ENCODE measurements at regions not wholly inside any gene's neighbourhood (a gene's known extent, or its start where the extent isn't known, plus 50 kb on each side); places are given as distances from the start of the nearest gene placed in this dataset.

- H3K79me2 ChIP-seq (ENCODE audit: control insufficient read depth, insufficient read depth, low read length): no peaks in the 10 kb centered on the region
- dilution Hi-C loops (cut with MboI; ENCODE audit: extremely low pct_ligation_motif_present, low sequenced_read_pairs): no loop called here
- no peak overlapping the region for H3K4me2 ChIP-seq (ENCODE audit: insufficient read depth, low read length)
- intact Hi-C loops (cut with micrococcal nuclease): no loop called here
- no peak overlapping the region for H3K4me3 ChIP-seq (replicated peaks in 1 of 3; ENCODE audit: insufficient read depth in 1 of 3, low read depth in 1 of 3, low read length in 3 of 3)
- POLR2A ChIA-PET: no interaction called here
- no TSS peak for BruUV-seq (replicated peaks)
- H3K27ac ChIP-seq (ENCODE audit: insufficient read depth, low read depth, low read length): no peak overlapping the region
- no peak for FAIRE-seq
- H4K20me1 ChIP-seq (replicated peaks; ENCODE audit: control insufficient read depth, extremely low read depth, insufficient read depth, low read length): no peaks in the 10 kb centered on the region
- no peaks in the 10 kb centered on the region for H3K9me3 ChIP-seq (replicated peaks; ENCODE audit: control insufficient read depth, insufficient read depth, low read length)
- no peaks in the 10 kb centered on the region for H3K9me1 ChIP-seq (replicated peaks; ENCODE audit: control insufficient read depth, extremely low read depth, insufficient read depth, low read length)
- H3K27me3 ChIP-seq (ENCODE audit: control insufficient read depth in 2 of 2, insufficient read depth in 2 of 2, low read length in 2 of 2): no peaks in the 10 kb centered on the region
- H3K4me1 ChIP-seq (ENCODE audit: control insufficient read depth, extremely low read depth, insufficient read depth, low read length): no peaks in the 10 kb centered on the region
- CTCF ChIA-PET: interaction anchor here (1.0 kb wide), 1 partner anchor 14 kb away, joined by 3 read pairs; no protein-coding TSS in a partner anchor
- H2AFZ ChIP-seq (ENCODE audit: low read depth, low read length): no peak overlapping the region
- no peaks in the 10 kb centered on the region for H3K36me3 ChIP-seq (ENCODE audit: control insufficient read depth in 2 of 2, extremely low read depth in 1 of 2, insufficient read depth in 2 of 2, low read length in 2 of 2)
- DNase-seq (ENCODE audit: low read depth, low spot score): no peak
- TF ChIP-seq MYC (IDR thresholded peaks at IDR 0.05; ENCODE audit: low read depth, low read length): no peak
- TF ChIP-seq POLR2AphosphoS5 (IDR thresholded peaks at IDR 0.05; ENCODE audit: insufficient read depth, low read depth, low read length): no peak
- no peak for TF ChIP-seq MAX (IDR thresholded peaks at IDR 0.05; ENCODE audit: insufficient read depth, insufficient read length)
- TF ChIP-seq FOS (IDR thresholded peaks at IDR 0.05; ENCODE audit: borderline replicate concordance, insufficient read depth, low read length): no peak
- TF ChIP-seq CTCF (IDR thresholded peaks at IDR 0.05; ENCODE audit: extremely low read depth in 1 of 2, insufficient read depth in 1 of 2, low read depth in 1 of 2, low read length in 2 of 2): no peak
- no peak for TF ChIP-seq GATA2 (IDR thresholded peaks at IDR 0.05; ENCODE audit: insufficient read depth, insufficient read length, low read depth, low read length)
- no peak for TF ChIP-seq POLR2A (IDR thresholded peaks at IDR 0.05; ENCODE audit: low read depth, low read length)
- TF ChIP-seq JUN (IDR thresholded peaks at IDR 0.05; ENCODE audit: borderline replicate concordance, insufficient read depth, insufficient read length, low read depth): no peak
- no peak for TF ChIP-seq EZH2 (IDR thresholded peaks at IDR 0.05; ENCODE audit: borderline replicate concordance, low read depth, low read length, severe bottlenecking)
- no peak overlapping the region for H3K9ac ChIP-seq (replicated peaks; ENCODE audit: extremely low read depth, insufficient read depth, low read length)
Observed at GRCh38 chr5:103435136-103435889, 127.3 kb downstream of the NUDT12 start.

All from endothelial cell of umbilical vein (primary cell).